Mucosa of rectum (tissue), 2 donors: ENCODE measurements at regions not wholly inside any gene's neighbourhood (a gene's known extent, or its start where the extent isn't known, plus 50 kb on each side); places are given as distances from the start of the nearest gene placed in this dataset.

Experiments used
- H3K27ac ChIP-seq, 2 donors: one replicate each; pipeline ENCODE4 v1.7.0; 2013; ENCODE audit warnings: inconsistent platforms in 2 of 2, low read depth in 2 of 2, low read length in 2 of 2
- H3K27me3 ChIP-seq, 2 donors: one replicate each; pipeline ENCODE4 v1.7.0; 2013; ENCODE audit warnings: low read length in 2 of 2; ENCODE audit not compliant: control insufficient read depth in 2 of 2, insufficient read depth in 2 of 2
- H3K36me3 ChIP-seq, 2 donors: one replicate each; pipeline ENCODE4 v1.7.0; 2013; ENCODE audit warnings: low read length in 2 of 2; ENCODE audit not compliant: control insufficient read depth in 2 of 2, insufficient read depth in 2 of 2
- H3K4me1 ChIP-seq, 2 donors: one replicate each; pipeline ENCODE4 v1.7.0; 2013; ENCODE audit warnings: low read length in 2 of 2, mild to moderate bottlenecking in 1 of 2; ENCODE audit not compliant: control insufficient read depth in 2 of 2, insufficient read depth in 2 of 2
- H3K4me3 ChIP-seq, 2 donors: one replicate each; pipeline ENCODE4 v1.7.0; 2013; ENCODE audit warnings: low read length in 2 of 2
- H3K9ac ChIP-seq, 2 donors: one replicate each; pipeline ENCODE4 v1.7.0; 2013; ENCODE audit warnings: low read length in 2 of 2, low read depth in 1 of 2, mild to moderate bottlenecking in 1 of 2
- H3K9me3 ChIP-seq, 2 donors: one replicate each; pipeline ENCODE4 v1.7.0; 2013; ENCODE audit warnings: low read length in 2 of 2; ENCODE audit not compliant: control insufficient read depth in 2 of 2
- donor health status: healthy.
- donor health status: Normal muscosa, but diverticular disease.

DNA sequence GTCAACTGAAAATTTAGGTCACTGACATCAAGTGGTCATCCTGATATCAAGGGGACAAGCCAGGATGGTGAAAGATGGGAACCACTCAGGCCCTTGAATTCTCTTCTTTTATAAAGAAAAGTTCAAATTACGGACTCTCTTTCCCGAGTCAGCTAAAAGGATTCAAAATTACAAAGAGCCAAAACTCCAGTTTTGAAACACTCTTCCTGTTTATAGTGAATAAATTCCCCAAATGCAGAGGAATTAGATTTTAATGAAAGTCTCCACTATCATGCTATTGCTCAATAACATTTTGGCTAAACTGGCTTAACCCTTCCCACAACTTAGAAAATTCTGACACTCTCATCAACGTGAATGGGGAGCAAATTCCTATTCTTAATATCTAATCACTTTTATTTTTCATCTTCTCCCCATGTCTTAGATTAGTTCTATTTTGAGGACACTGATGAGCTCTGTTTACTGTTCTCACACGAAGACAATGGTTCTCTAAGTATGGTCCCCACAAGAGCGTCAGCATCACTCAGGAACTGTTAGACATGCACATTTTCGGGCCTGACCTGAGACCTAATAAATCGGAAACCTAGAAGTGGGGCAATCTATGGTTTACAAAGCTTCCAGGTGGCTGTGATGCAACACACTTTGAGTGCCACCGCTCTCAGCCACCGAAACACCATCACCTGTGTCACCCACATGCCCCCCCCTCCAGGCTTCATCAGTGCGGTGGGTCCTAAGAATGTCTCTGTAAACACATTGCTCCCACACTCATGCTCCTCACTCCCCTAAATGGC is 64.4 kb upstream of the TIAM1 start:
- Histone ChIP-seq H3K4me1 (no peaks in the 10 kb centered on the region), H3K27ac (no peak overlapping the region), H3K9me3 (no peaks in the 10 kb centered on the region), H3K4me3 (no peak overlapping the region), H3K9ac (no peak overlapping the region), H3K36me3 (no peaks in the 10 kb centered on the region), H3K27me3 (no peaks in the 10 kb centered on the region)

DNA sequence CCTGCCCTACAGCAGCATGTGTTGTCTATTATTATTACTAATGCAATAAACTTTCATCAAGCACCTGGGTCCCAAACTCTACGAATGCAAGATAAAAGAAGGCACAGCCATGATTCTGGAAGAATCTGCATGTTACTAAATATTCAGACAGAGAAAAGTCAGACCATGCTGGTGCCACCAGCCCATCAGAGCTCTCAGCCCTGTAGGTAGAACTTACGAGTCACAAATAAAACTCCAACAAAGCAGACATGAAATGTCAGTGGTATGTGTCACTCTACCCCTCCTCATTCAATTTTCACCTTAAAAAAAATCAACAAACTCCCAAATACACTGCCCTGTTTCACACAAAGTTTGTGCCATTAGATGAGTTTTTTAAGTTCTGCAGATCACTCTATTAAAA is 62.4 kb upstream of the TIAM1 start:
- Histone ChIP-seq H3K4me1 (no peaks in the 10 kb centered on the region), H3K9me3 (no peaks in the 10 kb centered on the region), H3K27me3 (no peaks in the 10 kb centered on the region), H3K9ac (no peak overlapping the region), H3K4me3 (no peak overlapping the region), H3K36me3 (no peaks in the 10 kb centered on the region), H3K27ac (no peak overlapping the region)

DNA sequence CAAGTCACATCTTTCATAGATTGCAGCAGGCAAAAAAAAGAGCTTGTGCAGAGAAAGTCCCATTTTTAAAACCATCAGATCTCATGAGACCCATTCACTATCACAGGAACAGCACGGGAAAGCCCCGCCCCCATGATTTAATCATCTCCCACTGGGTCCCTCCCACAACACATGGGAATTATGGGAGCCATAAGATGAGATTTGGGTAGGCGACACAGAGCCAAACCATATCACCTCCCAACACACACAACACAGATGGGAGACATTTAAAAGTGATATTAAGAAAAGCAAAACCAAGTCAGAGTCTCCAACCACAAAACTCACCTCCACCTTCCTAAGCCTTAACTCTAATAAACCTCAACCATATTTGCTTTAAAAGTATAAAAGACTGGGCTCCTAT is 61.5 kb upstream of the TIAM1 start:
- H3K9me3 ChIP-seq = no peaks in the 10 kb centered on the region
- no peak overlapping the region for H3K4me3 ChIP-seq
- H3K27me3 ChIP-seq = no peaks in the 10 kb centered on the region
- no peaks in the 10 kb centered on the region for H3K36me3 ChIP-seq
- no peaks in the 10 kb centered on the region for H3K4me1 ChIP-seq
- H3K27ac ChIP-seq = no peak overlapping the region
- no peak overlapping the region for H3K9ac ChIP-seq

DNA sequence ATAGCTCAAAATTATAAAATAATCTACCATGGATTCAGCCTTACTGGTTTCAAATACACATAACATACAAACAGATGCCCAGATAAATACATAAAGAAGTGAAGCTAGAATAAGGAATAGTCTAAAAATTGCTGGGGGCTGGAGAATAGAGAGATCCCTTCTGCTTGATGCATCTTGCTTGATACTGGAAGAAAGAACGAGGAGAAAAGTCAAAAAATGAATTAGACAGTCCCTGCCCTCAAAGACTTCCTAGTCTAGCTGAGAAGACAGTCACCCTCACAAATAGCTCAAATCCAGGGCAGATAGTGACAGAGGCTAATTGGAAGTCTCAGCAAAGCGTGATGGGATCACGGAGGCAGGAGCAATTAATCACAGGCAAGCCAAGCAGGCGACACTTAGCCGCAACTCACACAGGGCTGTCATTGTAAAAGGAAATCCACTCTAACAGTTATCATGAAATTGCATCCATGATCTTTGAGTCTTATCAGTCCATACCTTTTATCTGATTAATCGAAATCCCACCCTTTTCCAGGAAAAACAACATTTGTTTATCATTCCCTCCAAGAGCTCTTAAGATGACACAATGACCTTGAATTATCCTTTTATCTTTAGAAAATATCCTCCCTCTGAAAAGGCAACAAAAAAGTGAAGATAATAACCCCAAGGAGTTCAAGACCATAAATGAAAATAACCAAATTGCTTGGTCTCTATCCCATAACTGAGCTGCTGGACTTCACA is 59.7 kb upstream of the TIAM1 start:
- Histone ChIP-seq H3K9me3 (no peaks in the 10 kb centered on the region), H3K27me3 (no peaks in the 10 kb centered on the region), H3K4me1 (no peaks in the 10 kb centered on the region), H3K27ac (no peak overlapping the region), H3K9ac (no peak overlapping the region), H3K4me3 (no peak overlapping the region), H3K36me3 (no peaks in the 10 kb centered on the region)

DNA sequence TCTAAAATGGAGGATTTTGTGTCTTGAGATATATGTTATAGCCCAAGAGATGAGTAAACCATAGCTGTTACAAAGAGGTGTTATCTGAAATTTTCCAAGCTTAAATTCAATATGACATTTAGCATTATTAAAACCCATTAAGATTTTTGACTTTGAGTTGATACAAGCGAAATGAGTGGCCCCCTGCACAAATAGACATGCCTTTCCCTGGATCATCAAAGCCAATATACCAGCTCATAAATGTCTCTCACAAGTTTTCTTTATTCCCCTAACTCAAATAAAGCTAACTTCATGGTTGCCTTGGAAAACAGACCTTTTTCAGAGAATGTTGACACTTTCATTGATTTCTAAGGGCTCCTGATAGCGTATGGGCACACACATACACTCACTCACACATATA is 55.5 kb upstream of the TIAM1 start:
- no peak overlapping the region for H3K27ac ChIP-seq
- H3K4me1 ChIP-seq = no peaks in the 10 kb centered on the region
- H3K9me3 ChIP-seq = no peaks in the 10 kb centered on the region
- H3K9ac ChIP-seq = no peak overlapping the region
- H3K27me3 ChIP-seq = no peaks in the 10 kb centered on the region
- H3K4me3 ChIP-seq = no peak overlapping the region
- H3K36me3 ChIP-seq = no peaks in the 10 kb centered on the region

DNA sequence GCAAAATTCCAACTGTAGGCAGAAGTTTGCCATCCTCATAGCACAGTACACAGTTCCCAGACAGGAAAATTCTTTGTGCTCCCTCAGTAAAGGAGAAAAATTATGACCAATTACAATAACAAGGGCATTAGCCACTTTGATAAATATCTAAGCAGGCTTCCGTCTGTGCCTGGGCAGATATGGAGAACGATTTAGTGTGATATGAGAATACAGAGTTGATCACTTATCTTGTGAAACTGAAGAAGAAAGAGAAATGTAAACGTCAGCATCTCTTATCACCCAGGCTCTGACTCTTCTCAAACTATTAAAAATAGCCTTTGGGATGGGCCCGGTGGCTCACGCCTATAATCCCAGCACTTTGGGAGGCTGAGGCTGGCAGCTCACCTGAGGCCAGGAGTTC is 54.5 kb upstream of the TIAM1 start:
- H3K36me3 ChIP-seq = no peaks in the 10 kb centered on the region
- no peaks in the 10 kb centered on the region for H3K9me3 ChIP-seq
- H3K27me3 ChIP-seq = no peaks in the 10 kb centered on the region
- H3K27ac ChIP-seq = no peak overlapping the region
- H3K4me3 ChIP-seq = no peak overlapping the region
- H3K9ac ChIP-seq = no peak overlapping the region
- H3K4me1 ChIP-seq = no peaks in the 10 kb centered on the region

DNA sequence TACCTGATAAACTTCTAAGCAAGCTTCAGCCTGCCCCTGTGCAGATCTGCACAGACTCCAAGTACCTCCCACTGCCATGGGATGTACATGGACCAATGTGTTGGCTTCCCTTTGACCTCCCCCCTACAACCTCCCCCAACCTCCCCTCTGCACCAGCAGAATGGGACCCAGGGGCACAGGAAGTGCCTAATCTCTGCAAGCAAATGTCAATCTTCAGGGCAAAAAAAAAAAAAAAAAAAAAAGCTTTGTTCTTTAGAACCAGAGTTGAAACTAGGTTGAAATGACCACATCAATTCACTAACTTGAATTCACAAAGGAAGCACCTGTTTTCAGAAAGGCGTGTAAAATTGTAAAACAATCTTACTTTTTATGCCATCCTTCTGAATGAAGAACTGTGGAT is 53.9 kb upstream of the TIAM1 start:
- H3K27ac ChIP-seq = no peak overlapping the region

DNA sequence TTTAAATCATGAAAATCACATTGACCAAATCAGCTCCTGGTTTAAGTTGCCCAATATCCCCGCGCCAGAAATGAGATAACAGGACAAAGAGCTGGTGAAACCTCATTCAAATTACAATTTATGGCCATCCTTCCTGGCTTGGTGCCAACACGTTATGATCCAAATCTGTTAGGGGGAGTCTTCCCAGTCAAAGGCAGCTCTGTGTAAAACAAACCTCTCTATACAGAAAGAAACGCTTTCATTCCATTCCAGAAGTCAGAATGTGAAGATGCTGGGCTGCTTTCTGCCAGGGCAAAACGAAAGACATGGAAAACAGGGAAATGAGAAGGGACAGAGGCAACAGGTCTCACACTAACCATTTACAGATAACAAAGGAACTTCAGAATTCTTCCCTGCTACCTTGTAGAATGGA is 53.5 kb upstream of the TIAM1 start:
- no peaks in the 10 kb centered on the region for H3K4me1 ChIP-seq
- no peaks in the 10 kb centered on the region for H3K9me3 ChIP-seq
- H3K36me3 ChIP-seq = no peaks in the 10 kb centered on the region
- no peak overlapping the region for H3K4me3 ChIP-seq
- no peak overlapping the region for H3K27ac ChIP-seq
- no peaks in the 10 kb centered on the region for H3K27me3 ChIP-seq
- no peak overlapping the region for H3K9ac ChIP-seq

More for the DNA sequence above, 53.9 kb upstream of the TIAM1 start:
- Histone ChIP-seq H3K36me3 (no peaks in the 10 kb centered on the region), H3K4me3 (no peak overlapping the region), H3K4me1 (no peaks in the 10 kb centered on the region), H3K9me3 (no peaks in the 10 kb centered on the region), H3K27me3 (no peaks in the 10 kb centered on the region), H3K9ac (no peak overlapping the region)

DNA sequence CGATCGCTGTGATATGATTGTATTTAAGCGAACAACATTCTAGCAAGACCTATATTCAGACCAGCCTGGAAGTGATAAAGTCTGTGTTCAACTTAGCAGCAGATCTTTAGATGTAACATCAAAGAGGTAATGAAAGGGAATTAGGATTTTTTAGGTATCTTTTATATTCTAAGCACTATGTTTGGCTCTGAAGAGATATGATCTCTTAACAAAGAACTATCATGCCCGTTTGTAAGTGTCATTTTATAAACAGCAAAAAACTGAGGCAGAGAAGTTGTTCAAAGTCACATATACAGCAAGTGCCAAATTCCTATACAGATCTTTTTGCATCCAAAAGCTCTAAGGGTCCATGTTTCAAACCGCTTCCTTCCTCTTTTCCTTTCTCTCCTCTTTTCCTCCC is 53.0 kb upstream of the TIAM1 start:
- Histone ChIP-seq H3K9ac (no peak overlapping the region), H3K4me1 (no peaks in the 10 kb centered on the region), H3K27me3 (no peaks in the 10 kb centered on the region), H3K27ac (no peak overlapping the region), H3K4me3 (no peak overlapping the region), H3K9me3 (no peaks in the 10 kb centered on the region), H3K36me3 (no peaks in the 10 kb centered on the region)

DNA sequence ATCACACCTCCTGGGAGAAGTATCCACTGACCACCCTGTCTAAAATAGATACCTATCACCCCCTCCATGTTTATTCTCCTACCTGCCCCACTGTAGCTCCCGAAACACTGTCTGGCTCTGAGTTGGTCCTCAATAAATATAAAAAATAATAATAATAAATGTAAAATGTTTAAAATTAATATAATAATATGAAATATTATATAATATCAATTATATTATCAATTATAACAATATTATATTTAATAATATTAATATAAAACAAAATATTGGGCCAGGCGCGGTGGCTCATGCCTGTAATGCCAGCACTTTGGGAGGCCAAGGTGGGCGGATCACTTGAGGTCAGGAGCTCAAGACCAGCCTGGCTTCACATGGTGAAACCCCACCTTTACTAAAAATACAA is 52.3 kb upstream of the TIAM1 start:
- no peak overlapping the region for H3K9ac ChIP-seq
- H3K27ac ChIP-seq = no peak overlapping the region
- H3K36me3 ChIP-seq = no peaks in the 10 kb centered on the region
- H3K9me3 ChIP-seq = no peaks in the 10 kb centered on the region
- H3K27me3 ChIP-seq = no peaks in the 10 kb centered on the region
- no peaks in the 10 kb centered on the region for H3K4me1 ChIP-seq
- no peak overlapping the region for H3K4me3 ChIP-seq
